ENCODE measurements at regions not wholly inside any gene's neighbourhood (a gene's known extent, or its start where the extent isn't known, plus 50 kb on each side); places are given as distances from the start of the nearest gene placed in this dataset.

DNA sequence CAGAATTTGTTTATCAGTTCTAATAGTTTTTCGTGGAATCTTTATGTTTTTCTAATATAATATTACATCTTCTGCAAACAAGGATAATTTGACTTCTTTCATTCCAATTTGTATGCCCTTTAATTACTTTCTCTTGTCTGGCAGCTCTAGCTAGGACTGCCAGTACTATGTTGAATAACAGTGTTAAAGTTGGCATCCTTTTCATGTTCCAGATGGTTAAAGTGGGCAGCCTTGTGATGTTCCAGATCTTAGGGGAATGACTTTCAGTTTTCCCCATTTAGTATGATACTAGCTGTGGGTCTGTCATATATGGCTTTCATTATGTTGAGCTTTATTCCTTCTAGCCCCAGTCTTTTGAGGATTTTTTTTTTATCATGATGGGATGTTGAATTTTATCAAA is 220.6 kb upstream of the WDFY3 start:
- TF ChIP-seq, protein P1, sequence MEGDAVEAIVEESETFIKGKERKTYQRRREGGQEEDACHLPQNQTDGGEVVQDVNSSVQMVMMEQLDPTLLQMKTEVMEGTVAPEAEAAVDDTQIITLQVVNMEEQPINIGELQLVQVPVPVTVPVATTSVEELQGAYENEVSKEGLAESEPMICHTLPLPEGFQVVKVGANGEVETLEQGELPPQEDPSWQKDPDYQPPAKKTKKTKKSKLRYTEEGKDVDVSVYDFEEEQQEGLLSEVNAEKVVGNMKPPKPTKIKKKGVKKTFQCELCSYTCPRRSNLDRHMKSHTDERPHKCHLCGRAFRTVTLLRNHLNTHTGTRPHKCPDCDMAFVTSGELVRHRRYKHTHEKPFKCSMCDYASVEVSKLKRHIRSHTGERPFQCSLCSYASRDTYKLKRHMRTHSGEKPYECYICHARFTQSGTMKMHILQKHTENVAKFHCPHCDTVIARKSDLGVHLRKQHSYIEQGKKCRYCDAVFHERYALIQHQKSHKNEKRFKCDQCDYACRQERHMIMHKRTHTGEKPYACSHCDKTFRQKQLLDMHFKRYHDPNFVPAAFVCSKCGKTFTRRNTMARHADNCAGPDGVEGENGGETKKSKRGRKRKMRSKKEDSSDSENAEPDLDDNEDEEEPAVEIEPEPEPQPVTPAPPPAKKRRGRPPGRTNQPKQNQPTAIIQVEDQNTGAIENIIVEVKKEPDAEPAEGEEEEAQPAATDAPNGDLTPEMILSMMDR (IDR thresholded peaks at IDR 0.05; ENCODE audit: low read depth, low read length, missing input control), result no peak
- TF ChIP-seq TAF1 (conservative IDR thresholded peaks at IDR 0.05) (no peak), JUND (IDR thresholded peaks at IDR 0.05) (no peak), YY1 (IDR thresholded peaks at IDR 0.05) (no peak), FOXA2 (IDR thresholded peaks at IDR 0.05) (no peak), EGR1 (IDR thresholded peaks at IDR 0.05; ENCODE audit: low read depth in 2 of 2) (no peak)
- TF ChIP-seq, protein P2, sequence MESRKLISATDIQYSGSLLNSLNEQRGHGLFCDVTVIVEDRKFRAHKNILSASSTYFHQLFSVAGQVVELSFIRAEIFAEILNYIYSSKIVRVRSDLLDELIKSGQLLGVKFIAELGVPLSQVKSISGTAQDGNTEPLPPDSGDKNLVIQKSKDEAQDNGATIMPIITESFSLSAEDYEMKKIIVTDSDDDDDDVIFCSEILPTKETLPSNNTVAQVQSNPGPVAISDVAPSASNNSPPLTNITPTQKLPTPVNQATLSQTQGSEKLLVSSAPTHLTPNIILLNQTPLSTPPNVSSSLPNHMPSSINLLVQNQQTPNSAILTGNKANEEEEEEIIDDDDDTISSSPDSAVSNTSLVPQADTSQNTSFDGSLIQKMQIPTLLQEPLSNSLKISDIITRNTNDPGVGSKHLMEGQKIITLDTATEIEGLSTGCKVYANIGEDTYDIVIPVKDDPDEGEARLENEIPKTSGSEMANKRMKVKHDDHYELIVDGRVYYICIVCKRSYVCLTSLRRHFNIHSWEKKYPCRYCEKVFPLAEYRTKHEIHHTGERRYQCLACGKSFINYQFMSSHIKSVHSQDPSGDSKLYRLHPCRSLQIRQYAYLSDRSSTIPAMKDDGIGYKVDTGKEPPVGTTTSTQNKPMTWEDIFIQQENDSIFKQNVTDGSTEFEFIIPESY (IDR thresholded peaks at IDR 0.05), result no peak
- TF ChIP-seq, protein P3, sequence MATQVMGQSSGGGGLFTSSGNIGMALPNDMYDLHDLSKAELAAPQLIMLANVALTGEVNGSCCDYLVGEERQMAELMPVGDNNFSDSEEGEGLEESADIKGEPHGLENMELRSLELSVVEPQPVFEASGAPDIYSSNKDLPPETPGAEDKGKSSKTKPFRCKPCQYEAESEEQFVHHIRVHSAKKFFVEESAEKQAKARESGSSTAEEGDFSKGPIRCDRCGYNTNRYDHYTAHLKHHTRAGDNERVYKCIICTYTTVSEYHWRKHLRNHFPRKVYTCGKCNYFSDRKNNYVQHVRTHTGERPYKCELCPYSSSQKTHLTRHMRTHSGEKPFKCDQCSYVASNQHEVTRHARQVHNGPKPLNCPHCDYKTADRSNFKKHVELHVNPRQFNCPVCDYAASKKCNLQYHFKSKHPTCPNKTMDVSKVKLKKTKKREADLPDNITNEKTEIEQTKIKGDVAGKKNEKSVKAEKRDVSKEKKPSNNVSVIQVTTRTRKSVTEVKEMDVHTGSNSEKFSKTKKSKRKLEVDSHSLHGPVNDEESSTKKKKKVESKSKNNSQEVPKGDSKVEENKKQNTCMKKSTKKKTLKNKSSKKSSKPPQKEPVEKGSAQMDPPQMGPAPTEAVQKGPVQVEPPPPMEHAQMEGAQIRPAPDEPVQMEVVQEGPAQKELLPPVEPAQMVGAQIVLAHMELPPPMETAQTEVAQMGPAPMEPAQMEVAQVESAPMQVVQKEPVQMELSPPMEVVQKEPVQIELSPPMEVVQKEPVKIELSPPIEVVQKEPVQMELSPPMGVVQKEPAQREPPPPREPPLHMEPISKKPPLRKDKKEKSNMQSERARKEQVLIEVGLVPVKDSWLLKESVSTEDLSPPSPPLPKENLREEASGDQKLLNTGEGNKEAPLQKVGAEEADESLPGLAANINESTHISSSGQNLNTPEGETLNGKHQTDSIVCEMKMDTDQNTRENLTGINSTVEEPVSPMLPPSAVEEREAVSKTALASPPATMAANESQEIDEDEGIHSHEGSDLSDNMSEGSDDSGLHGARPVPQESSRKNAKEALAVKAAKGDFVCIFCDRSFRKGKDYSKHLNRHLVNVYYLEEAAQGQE (IDR thresholded peaks at IDR 0.05), result no peak
- TF ChIP-seq, protein P4, sequence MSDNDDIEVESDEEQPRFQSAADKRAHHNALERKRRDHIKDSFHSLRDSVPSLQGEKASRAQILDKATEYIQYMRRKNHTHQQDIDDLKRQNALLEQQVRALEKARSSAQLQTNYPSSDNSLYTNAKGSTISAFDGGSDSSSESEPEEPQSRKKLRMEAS (IDR thresholded peaks at IDR 0.05), result no peak
